Central memory CD8-positive, alpha-beta T cell (primary cell): ENCODE measurements at regions not wholly inside any gene's neighbourhood (a gene's known extent, or its start where the extent isn't known, plus 50 kb on each side); places are given as distances from the start of the nearest gene placed in this dataset.
"Not testable (repeated sequence)": the region's sequence is repeated elsewhere in the genome, so short reads cannot be mapped to it uniquely, and the experiment has no call there.

Experiments used
- ATAC-seq: fragments of 150-1000 bp; cut with Tn5 transposase; replicated peaks from 2 replicates; pipeline ENCODE4 v1.10.0; 2022; ENCODE audit warnings: mild to moderate bottlenecking, moderate FRiP score, moderate number of reproducible peaks; ENCODE audit not compliant: poor library complexity, severe bottlenecking; ENCODE audit errors: extremely low read depth
- DNase-seq, 2 donors: peaks; one replicate each; pipeline ENCODE4 v3.0.0; 2021; ENCODE audit warnings: low spot score in 2 of 2
- H3K27ac Mint-ChIP-seq: one replicate; pipeline ENCODE4 v1.8.0; 2022; ENCODE audit warnings: low read depth, mild to moderate bottlenecking, moderate library complexity, mixed read lengths
- H3K27me3 Mint-ChIP-seq: one replicate; pipeline ENCODE4 v1.8.0; 2022; ENCODE audit warnings: mixed read lengths
- H3K36me3 Mint-ChIP-seq: one replicate; pipeline ENCODE4 v1.8.0; 2022; ENCODE audit warnings: mild to moderate bottlenecking, moderate library complexity, mixed read lengths; ENCODE audit not compliant: insufficient read depth
- H3K4me1 Mint-ChIP-seq: one replicate; pipeline ENCODE4 v1.8.0; 2022; ENCODE audit warnings: mixed read lengths
- H3K4me3 Mint-ChIP-seq: one replicate; pipeline ENCODE4 v1.8.0; 2022; ENCODE audit warnings: mild to moderate bottlenecking, moderate library complexity, mixed read lengths
- H3K9me3 Mint-ChIP-seq: one replicate; pipeline ENCODE4 v1.8.0; 2022; ENCODE audit warnings: mixed read lengths

DNA sequence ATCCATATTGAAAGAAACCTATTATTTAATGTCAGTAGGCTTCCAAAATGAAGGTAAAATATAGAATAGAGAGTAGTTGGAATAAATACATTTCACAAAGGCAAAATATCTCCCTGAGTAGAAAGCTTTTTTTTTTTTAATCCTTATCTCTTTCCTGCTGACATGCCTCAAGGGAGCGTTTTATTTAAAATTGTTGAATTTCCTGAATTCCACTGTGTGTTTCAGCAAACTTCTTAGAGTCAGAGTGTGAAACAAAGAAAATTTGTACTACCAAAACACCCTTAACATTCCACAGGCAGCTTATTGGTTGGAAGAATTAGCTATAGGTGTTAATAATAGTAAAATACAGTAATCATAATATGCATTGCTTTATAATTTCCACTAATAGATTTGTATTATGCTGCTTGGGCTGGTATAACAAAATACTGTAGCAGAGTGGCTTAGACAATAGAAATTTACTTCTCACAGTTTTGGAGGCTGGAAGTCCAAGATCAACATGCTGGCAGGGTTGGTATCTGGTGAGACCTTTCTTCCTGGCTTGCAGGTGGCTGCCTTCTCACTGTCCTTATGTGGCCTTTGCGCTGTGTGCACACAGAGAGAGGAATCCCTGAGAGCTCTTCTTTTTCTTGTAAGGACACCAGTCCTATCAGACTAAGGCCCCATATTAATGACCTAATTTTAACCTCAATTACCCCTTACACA is 468.4 kb upstream of the C1orf87 start:
- peaks cover under 1% of the 10 kb centered on the region for H3K9me3 Mint-ChIP-seq
- H3K27ac Mint-ChIP-seq, result no peak overlapping the region
- H3K4me3 Mint-ChIP-seq, result no peak overlapping the region
- H3K4me1 Mint-ChIP-seq, result no peaks in the 10 kb centered on the region
- DNase-seq (no peak), ATAC-seq (no peak)
- H3K27me3 Mint-ChIP-seq, result no peaks in the 10 kb centered on the region
- H3K36me3 Mint-ChIP-seq, result no peaks in the 10 kb centered on the region

DNA sequence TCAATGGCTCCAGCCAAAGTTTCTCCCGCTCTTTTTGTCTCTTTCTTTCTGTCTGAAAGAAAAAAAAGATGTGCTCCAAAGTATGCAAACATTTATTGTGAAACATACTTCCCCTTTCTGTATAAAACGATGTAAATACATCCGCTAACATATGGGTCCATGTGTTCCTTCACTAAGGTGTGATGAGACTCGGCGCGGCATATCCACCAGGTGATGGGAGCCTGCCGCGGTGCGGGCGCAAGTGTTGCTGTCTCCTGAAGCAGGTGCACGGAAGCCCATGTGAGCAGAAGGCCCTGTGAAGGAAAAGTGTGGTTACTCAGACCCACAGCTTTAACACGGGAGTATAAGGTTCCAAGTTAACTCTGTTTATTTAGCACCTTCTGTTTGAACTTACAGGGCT is 466.6 kb upstream of the C1orf87 start:
- ATAC-seq, result no peak
- no peak for DNase-seq
- H3K27ac Mint-ChIP-seq, result no peak overlapping the region
- H3K9me3 Mint-ChIP-seq, result peaks cover 6% of the 10 kb centered on the region
- no peaks in the 10 kb centered on the region for H3K27me3 Mint-ChIP-seq
- H3K4me3 Mint-ChIP-seq, result no peak overlapping the region
- no peaks in the 10 kb centered on the region for H3K36me3 Mint-ChIP-seq
- no peaks in the 10 kb centered on the region for H3K4me1 Mint-ChIP-seq

DNA sequence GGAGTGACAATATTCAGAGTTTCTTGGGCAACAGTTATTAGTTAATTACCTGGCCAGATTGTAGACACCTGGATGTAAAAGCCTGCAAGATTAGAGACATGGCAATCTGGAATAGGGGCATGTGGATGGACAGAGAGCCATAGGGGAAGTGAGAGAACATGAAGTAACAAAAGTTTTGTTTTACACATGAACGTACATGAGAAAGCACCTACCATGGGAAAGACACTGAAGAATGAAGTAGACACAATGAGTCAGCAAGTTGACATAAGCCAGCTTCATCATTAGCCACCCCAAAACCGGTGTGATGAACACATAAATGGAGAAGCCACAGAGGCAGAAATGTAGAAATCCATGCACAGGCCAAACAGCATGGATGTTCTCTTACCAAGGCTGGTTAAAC is 462.1 kb upstream of the C1orf87 start:
- Mint-ChIP-seq H3K27ac (no peak overlapping the region), H3K9me3 (peaks cover 6% of the 10 kb centered on the region), H3K4me1 (no peaks in the 10 kb centered on the region), H3K4me3 (no peak overlapping the region), H3K36me3 (no peaks in the 10 kb centered on the region), H3K27me3 (no peaks in the 10 kb centered on the region)
- ATAC-seq (no peak), DNase-seq (no peak)

DNA sequence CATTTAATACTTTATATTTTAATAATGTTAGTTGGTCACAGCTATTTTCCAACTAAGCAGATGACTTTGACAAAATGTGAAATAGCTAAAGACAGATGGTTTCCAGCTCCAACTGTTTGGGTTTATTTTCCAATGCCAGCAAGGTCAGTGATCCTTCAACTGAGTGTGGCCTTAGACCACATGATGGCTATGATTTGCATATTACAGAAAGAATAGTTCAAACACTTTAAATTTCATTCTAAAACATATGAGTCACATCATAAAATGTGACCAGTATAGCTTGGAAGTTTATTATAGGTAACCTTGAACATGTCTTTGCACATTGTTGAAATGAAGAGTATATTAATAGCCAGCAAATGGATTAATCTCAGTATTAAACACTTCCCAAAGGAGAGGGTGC is 454.0 kb upstream of the C1orf87 start:
- ATAC-seq (no peak), DNase-seq (no peak)
- H3K27ac Mint-ChIP-seq, result no peak overlapping the region
- no peaks in the 10 kb centered on the region for H3K4me1 Mint-ChIP-seq
- H3K9me3 Mint-ChIP-seq, result no peaks in the 10 kb centered on the region
- no peaks in the 10 kb centered on the region for H3K36me3 Mint-ChIP-seq
- H3K27me3 Mint-ChIP-seq, result no peaks in the 10 kb centered on the region
- H3K4me3 Mint-ChIP-seq, result no peak overlapping the region

- Mint-ChIP-seq H3K27ac (no peak overlapping the region), H3K9me3 (no peaks in the 10 kb centered on the region), H3K27me3 (no peaks in the 10 kb centered on the region), H3K4me3 (no peak overlapping the region), H3K36me3 (no peaks in the 10 kb centered on the region), H3K4me1 (no peaks in the 10 kb centered on the region)
- DNase-seq, result no peak
- ATAC-seq, result no peak
Observed at GRCh38 chr1:60516996-60517395, 443.4 kb upstream of the C1orf87 start.

DNA sequence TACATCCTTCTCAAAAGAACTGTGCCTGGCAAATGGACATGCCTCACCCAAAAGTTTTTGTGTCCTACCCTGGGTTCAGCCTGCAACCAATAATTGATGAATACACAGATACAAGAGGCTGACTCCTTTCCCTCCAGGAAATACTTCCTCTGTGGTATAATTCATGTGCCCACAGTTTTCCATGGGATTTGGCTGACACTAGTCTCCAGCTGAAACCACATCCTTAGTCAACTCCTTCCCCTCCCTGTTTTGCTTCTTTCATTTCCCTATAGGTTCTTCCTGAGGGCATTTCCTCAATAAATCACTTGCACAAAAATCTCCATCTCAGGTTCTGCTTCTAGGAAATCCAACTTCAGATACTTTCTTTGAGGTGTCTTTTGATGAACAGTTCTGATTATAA is 436.6 kb upstream of the C1orf87 start:
- DNase-seq (no peak), ATAC-seq (no peak)
- Mint-ChIP-seq H3K4me1 (no peaks in the 10 kb centered on the region), H3K4me3 (no peak overlapping the region), H3K27ac (no peak overlapping the region), H3K36me3 (no peaks in the 10 kb centered on the region), H3K27me3 (no peaks in the 10 kb centered on the region), H3K9me3 (peaks cover 16% of the 10 kb centered on the region)

- ATAC-seq (no peak), DNase-seq (no peak)
- H3K4me1 Mint-ChIP-seq, result no peaks in the 10 kb centered on the region
- H3K36me3 Mint-ChIP-seq, result no peaks in the 10 kb centered on the region
- no peak overlapping the region for H3K4me3 Mint-ChIP-seq
- H3K27ac Mint-ChIP-seq, result no peak overlapping the region
- H3K27me3 Mint-ChIP-seq, result no peaks in the 10 kb centered on the region
- peaks cover 14% of the 10 kb centered on the region for H3K9me3 Mint-ChIP-seq
Observed at GRCh38 chr1:60504206-60504840, 430.8 kb upstream of the C1orf87 start.

- H3K36me3 Mint-ChIP-seq, result no peaks in the 10 kb centered on the region
- H3K9me3 Mint-ChIP-seq, result peaks cover 11% of the 10 kb centered on the region
- no peak overlapping the region for H3K27ac Mint-ChIP-seq
- H3K4me3 Mint-ChIP-seq, result no peak overlapping the region
- DNase-seq (no peak), ATAC-seq (no peak)
- no peaks in the 10 kb centered on the region for H3K4me1 Mint-ChIP-seq
- no peaks in the 10 kb centered on the region for H3K27me3 Mint-ChIP-seq
Observed at GRCh38 chr1:60503266-60503925, 429.8 kb upstream of the C1orf87 start.

DNA sequence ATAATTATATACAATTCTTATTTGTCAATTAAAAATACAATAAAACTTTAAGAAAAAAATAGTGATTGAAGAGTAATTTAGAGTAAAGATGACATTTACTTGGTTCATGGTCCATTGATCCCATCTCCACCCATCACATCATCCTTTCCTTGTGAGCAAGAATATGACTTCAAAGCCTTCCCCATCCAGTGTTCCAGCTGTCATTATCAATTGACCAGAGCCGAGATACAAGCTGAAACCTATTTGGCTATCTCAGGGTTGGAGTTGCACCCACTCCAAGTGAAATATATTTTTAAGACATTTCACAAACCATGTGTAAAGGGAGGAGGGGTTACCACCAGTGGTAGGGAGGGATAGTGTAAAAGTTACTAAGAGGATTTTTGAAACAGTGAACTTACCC is 428.9 kb upstream of the C1orf87 start:
- H3K27me3 Mint-ChIP-seq, result no peaks in the 10 kb centered on the region
- H3K4me3 Mint-ChIP-seq, result no peak overlapping the region
- ATAC-seq (no peak), DNase-seq (no peak)
- H3K9me3 Mint-ChIP-seq, result peaks cover 15% of the 10 kb centered on the region
- H3K27ac Mint-ChIP-seq, result no peak overlapping the region
- no peaks in the 10 kb centered on the region for H3K36me3 Mint-ChIP-seq
- no peaks in the 10 kb centered on the region for H3K4me1 Mint-ChIP-seq

GRCh38 chr1:60489916-60490480 is 416.4 kb upstream of the C1orf87 start:
- H3K4me3 Mint-ChIP-seq, H3K36me3 Mint-ChIP-seq, H3K27ac Mint-ChIP-seq, DNase-seq, H3K27me3 Mint-ChIP-seq, H3K4me1 Mint-ChIP-seq, H3K9me3 Mint-ChIP-seq, ATAC-seq: not testable (repeated sequence)

DNA sequence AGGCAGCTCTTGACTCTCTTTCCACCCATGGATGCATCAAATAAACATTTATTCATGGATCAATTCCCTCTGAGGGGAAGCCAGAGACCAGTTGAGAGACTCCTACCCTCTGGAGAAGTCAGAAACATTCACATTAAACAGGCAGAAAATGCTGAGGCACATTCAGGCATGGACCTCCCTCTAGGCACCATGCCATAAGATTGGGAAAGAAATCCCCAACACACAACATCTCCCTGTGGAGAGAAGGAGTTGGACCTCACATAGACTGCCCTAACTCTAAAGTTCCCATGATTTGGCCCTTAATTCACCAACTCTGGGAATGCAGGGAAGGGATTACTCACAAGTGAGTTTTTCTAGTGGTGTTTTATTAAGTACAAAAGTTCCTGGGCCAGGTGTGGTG is 415.3 kb upstream of the C1orf87 start:
- Mint-ChIP-seq H3K4me1 (no peaks in the 10 kb centered on the region), H3K27ac (no peak overlapping the region), H3K9me3 (no peaks in the 10 kb centered on the region), H3K36me3 (no peaks in the 10 kb centered on the region), H3K4me3 (no peak overlapping the region), H3K27me3 (no peaks in the 10 kb centered on the region)
- no peak for ATAC-seq
- DNase-seq, result no peak

DNA sequence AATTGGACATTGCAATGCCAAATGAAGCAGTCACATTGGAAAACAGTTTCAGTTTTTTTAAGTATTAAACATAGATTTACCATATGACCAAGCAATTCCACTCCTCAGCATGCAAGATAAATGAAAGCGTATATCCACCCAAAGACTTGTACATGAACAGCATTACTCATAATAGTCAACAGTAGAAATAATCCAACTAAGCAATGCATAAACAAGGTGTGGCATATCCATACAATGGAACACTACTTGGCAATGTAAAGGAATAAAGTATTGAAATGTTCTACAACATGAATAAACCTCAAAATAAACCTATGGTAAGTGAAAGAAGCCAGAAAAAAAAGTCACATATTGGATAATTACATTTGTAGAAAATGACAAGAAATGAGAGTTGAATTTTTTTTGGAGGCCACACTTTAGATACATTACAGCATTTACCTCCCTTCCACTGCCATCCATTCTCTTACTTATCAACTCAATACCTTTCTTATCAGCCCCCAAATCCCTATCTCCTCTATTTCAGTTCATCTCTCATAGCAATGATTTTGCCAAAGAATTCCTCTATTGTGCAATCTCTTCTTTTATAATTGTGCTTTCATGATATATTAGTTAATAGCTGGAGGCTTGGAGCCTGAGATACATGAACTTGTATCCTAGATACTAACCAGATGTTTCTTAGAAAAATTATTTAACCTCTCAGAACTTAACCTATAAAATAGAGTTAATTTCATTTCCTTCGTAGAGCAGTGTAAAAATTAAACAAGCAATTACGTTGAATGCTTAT is 414.2 kb upstream of the C1orf87 start:
- H3K4me1 Mint-ChIP-seq, result no peaks in the 10 kb centered on the region
- no peak for DNase-seq
- no peaks in the 10 kb centered on the region for H3K27me3 Mint-ChIP-seq
- no peak overlapping the region for H3K27ac Mint-ChIP-seq
- no peak overlapping the region for H3K4me3 Mint-ChIP-seq
- H3K36me3 Mint-ChIP-seq, result no peaks in the 10 kb centered on the region
- H3K9me3 Mint-ChIP-seq, result no peaks in the 10 kb centered on the region
- no peak for ATAC-seq
